GM18499 (cell line): ENCODE measurements at regions not wholly inside any gene's neighbourhood (a gene's known extent, or its start where the extent isn't known, plus 50 kb on each side); places are given as distances from the start of the nearest gene placed in this dataset.

ENCODE experiments used
- ATAC-seq: cut with Tn5 transposase; IDR thresholded peaks from one replicate; pipeline ENCODE4 v1.9.1; 2021; ENCODE audit warnings: moderate number of reproducible peaks; ENCODE audit not compliant: insufficient read depth, unreplicated experiment

GRCh38 chr13:95444006-95444730 lies 108.4 kb upstream of the CLDN10 start:
- ATAC-seq: no peak

DNA sequence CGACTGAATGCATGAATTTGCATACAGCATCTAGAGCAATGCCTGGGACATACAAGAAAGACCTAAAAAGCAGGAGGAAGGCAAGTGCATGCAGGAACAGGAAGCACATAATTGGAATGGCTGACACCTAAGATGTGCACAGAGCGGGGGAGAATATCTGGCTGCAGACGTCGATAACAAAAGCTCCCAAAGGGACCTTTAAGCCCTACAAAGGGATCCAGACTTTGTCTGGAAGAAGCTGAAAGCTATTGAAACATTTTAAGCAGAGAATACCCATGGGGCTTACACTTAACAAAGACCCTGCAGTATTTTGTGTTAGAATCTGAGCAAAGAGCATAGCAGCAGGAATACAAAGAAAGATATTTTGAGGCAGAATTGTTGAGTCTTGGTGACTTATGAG lies 107.4 kb upstream of the CLDN10 start:
- no peak for ATAC-seq

DNA sequence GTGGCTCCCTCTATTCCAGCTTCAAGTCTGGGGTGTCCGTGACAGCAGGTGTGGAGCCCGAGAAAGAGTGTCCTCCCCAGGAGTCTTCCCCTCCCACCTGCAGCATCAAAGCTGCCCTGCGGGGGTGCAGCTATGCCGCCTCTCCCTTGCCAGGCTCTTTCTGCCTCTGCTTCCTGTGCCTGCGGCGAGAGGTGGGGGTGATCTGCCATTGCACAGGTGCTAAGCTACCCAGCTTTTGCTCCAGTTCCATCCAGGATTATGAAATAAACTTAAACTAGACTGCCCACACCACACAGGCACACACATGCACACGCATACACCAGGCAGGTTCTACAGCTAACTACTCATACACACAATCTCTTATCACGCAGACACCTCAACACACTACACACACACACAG lies 104.7 kb upstream of the CLDN10 start:
- ATAC-seq: no peak

DNA sequence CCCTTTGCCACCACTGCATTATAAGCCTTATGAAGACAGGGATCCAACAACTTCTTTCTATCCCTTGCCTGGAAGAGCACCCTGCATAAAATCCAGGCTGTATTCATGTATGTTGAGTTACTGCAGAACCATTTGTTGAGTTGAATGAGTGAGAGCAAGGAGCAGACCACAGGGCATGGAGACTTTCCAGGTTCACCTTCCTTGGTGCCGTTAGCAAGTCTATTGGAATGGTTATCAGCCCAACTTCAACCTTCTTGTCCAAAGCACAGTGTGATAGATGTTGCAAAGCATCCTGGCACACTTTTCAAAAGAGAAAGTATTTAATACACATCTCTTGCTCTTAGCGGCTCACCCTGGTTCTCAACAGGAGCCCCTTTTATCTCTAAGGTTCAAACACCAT lies 100.9 kb upstream of the CLDN10 start:
- no peak for ATAC-seq

- ATAC-seq: no peak
These were observed 100.1 kb upstream of the CLDN10 start for GRCh38 chr13:95452375-95452774.

GRCh38 chr13:95455782-95456181 lies 96.7 kb upstream of the CLDN10 start:
- no peak for ATAC-seq

- ATAC-seq: no peak
These were observed 95.7 kb upstream of the CLDN10 start for GRCh38 chr13:95456815-95457214.

DNA sequence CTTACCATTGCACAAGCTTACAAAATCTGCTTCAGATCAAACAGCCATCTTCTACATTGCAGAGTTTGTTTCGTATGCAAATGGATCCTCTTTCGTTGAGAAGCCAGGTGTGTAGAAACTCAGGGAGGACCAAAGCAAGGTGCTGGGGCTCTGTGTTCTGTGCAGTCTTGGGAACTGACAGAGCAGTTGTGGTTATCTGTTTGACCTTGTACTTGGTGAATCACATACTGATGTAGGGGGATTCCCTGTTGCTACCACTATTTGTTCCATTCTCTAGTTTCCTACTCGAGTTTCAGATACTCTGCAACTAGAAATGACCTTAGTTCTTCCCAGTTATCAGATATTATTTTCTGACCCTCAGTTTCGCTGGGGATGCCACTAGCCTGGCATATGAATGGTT lies 95.2 kb upstream of the CLDN10 start:
- ATAC-seq: peak; percentile 100

DNA sequence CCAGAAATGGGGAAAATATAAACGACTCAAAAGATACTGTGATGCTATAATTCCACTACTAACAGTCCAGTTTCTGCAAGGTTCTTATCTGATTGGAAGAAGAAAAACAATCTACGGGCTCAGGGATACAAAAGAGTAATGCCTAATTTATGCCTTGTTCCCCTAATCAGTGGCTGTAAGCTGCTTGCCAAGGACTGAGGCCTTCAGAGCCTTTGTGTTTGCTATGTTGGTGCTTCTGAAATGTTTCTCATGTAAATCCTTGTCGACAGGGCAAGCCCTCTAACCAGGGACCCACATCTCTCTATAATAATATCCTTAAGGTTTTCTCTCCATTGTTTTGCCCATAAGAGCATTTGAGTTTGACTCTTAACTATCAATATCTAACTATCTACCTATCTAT lies 89.7 kb upstream of the CLDN10 start:
- no peak for ATAC-seq

- ATAC-seq: no peak
These were observed 89.0 kb upstream of the CLDN10 start for GRCh38 chr13:95463531-95463930.

- no peak for ATAC-seq
These were observed 81.8 kb upstream of the CLDN10 start for GRCh38 chr13:95470574-95471366.

DNA sequence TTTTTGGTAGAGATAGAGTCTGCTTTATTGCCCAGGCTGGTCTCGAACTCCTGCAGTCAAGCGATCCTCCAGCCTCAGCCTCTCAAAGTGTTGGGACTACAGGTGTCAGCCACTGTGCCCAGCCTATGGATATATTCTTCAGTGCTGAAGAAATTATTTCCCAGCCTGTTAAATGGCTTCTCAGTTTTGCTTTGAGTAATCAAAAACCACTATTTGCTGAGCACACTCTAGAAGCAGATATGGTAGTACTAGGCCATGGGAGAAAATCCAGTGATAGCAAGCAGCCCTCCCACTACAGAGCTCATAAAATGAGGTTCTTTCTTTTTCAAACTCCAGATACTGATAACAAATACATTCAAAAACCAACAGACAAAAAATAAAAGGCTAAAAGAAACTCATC lies 80.6 kb upstream of the CLDN10 start:
- ATAC-seq: peak; percentile 64

DNA sequence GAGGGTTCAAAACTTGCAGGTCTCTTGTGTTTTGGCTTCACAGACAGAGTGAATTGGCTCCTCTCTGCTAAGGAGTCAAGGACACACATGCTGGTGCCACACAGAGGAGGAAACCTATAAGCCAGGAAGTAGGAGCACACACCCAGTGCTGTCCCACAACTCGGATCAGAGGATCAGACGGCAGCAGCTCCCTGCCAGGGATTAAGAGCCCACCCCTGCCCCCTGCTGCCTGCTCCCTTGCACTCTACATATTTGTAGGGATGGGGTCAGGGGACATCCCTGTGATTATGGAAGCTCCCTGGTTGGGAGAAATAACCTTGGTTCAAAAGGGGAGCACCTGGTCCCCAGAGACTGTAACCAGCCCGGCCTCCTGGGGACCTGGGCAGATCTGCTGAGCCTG lies 77.5 kb upstream of the CLDN10 start:
- no peak for ATAC-seq

- no peak for ATAC-seq
These were observed 75.3 kb upstream of the CLDN10 start for GRCh38 chr13:95477187-95477586.

- no peak for ATAC-seq
These were observed 72.8 kb upstream of the CLDN10 start for GRCh38 chr13:95479731-95480130.

DNA sequence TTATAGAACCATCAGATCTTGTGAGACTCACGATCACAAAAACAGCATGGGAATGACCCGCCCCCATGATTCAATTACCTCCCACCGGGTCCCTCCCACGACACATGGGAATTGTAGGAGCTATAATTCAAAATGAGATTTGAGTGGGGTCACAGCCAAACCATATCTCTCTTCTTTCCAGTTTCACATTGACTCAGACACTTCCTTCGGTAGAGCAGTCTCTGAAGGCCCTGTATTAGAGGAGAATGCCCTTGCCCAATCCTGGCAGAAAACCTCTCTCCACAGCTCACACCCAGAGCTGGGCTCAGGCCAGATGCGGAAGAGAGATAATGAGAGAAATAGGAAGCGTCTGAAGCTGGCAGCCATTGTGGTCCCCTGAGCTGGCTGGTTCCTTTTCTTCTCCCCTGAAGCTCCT lies 72.4 kb upstream of the CLDN10 start:
- peak; percentile 28 for ATAC-seq

DNA sequence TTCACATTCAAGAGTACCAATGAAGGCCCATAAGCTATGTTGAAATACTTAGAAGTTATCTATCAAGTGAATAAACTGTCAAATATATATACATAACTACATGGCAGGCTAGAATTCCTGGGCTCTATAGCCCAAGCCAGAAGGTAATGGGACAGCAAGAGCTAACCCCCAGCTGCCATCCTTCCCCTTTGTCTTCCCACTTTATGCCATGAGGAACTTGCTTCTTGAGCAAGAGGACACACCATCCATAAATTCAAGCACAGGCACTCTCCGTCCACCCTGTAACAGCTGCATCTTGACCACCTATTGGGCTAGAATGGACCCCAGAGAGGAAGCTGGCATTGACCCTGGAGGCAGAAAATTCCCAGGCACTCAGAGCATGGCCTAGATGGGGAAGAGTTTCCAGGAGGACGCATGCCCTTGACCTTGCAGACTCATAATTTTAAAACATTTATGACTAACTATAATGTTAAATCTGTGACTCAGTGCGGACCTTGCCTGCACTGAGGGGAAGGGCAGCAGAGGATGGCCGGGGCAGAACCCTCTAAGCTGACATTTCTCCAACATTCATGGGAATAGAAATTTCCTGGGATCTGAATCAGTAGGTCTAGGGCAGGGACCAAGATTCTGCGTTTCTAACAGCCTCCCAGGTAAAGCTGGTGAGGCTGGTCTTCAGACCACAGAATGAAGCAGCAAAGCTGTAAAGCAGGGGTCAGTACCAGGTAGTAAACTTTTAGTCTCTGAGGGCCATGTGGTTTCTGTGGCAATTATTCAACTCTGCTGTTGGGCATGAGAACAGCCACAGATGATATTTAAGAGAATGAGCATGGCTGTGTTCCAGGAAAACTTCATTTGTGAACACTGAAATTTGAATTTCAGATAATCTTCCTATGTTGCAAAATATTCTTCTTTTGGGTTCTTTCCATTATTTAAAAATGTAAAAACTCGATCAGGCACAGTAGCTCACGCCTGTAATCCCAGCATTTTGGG lies 71.4 kb upstream of the CLDN10 start:
- ATAC-seq: no peak

- ATAC-seq: no peak
These were observed 68.5 kb upstream of the CLDN10 start for GRCh38 chr13:95484052-95484451.

- no peak for ATAC-seq
These were observed 67.4 kb upstream of the CLDN10 start for GRCh38 chr13:95485045-95485517.

- no peak for ATAC-seq
These were observed 66.9 kb upstream of the CLDN10 start for GRCh38 chr13:95485518-95486144.
